Duodenal mucosa (tissue), 2 donors: ENCODE measurements at regions not wholly inside any gene's neighbourhood (a gene's known extent, or its start where the extent isn't known, plus 50 kb on each side); places are given as distances from the start of the nearest gene placed in this dataset.

Experiments used
- H3K27ac ChIP-seq: one replicate; pipeline ENCODE4 v1.7.0; 2013; ENCODE audit warnings: low read depth, low read length
- H3K27me3 ChIP-seq, 2 donors: one replicate each; pipeline ENCODE4 v1.7.0; 2013; ENCODE audit warnings: low read length in 2 of 2, control low read depth in 1 of 2; ENCODE audit not compliant: insufficient read depth in 2 of 2, control insufficient read depth in 1 of 2
- H3K36me3 ChIP-seq, 2 donors: one replicate each; pipeline ENCODE4 v1.7.0; 2013; ENCODE audit warnings: low read length in 2 of 2, control low read depth in 1 of 2; ENCODE audit not compliant: insufficient read depth in 2 of 2, control insufficient read depth in 1 of 2
- H3K4me1 ChIP-seq, 2 donors: one replicate each; pipeline ENCODE4 v1.7.0; 2013; ENCODE audit warnings: low read length in 2 of 2, control low read depth in 1 of 2; ENCODE audit not compliant: insufficient read depth in 2 of 2, control insufficient read depth in 1 of 2
- H3K4me3 ChIP-seq, 2 donors: one replicate each; pipeline ENCODE4 v1.7.0; 2013; ENCODE audit warnings: low read length in 2 of 2, low read depth in 1 of 2
- H3K9ac ChIP-seq, 2 donors: one replicate each; pipeline ENCODE4 v1.7.0; 2013; ENCODE audit warnings: low read length in 2 of 2, low read depth in 1 of 2
- H3K9me3 ChIP-seq, 2 donors: one replicate each; pipeline ENCODE4 v1.7.0; 2013; ENCODE audit warnings: low read length in 2 of 2, control low read depth in 1 of 2; ENCODE audit not compliant: control insufficient read depth in 1 of 2

- no peak overlapping the region for H3K27ac ChIP-seq
- no peaks in the 10 kb centered on the region for H3K27me3 ChIP-seq
These were observed 170.1 kb upstream of the PFN2 start for GRCh38 chr3:150140614-150141321.

DNA sequence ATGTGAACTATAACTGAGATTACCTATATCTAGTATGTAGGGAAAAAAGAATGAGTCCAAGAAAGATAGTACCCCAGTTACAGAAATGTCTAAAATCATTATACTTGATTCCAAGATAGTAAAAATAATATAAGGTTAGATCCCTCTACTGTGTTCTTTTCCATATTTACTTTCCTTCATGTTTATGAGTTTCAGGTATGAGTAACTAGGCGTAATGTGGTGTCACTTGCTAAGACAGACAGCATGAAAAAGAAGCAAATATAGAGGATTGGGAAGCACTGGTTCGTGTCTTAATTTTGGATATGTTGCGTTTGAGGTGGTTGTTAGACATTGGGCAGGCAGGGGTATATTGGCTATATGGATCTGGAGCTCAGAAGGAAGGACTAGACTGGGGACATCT is 168.1 kb upstream of the PFN2 start:
- Histone ChIP-seq H3K27ac (no peak overlapping the region), H3K4me3 (no peak overlapping the region), H3K9ac (no peak overlapping the region)

More at GRCh38 chr3:150140614-150141321, 170.1 kb upstream of the PFN2 start:
- H3K9ac ChIP-seq: no peak overlapping the region
- H3K36me3 ChIP-seq: no peaks in the 10 kb centered on the region
- no peak overlapping the region for H3K4me3 ChIP-seq
- H3K9me3 ChIP-seq: no peaks in the 10 kb centered on the region
- no peaks in the 10 kb centered on the region for H3K4me1 ChIP-seq

DNA sequence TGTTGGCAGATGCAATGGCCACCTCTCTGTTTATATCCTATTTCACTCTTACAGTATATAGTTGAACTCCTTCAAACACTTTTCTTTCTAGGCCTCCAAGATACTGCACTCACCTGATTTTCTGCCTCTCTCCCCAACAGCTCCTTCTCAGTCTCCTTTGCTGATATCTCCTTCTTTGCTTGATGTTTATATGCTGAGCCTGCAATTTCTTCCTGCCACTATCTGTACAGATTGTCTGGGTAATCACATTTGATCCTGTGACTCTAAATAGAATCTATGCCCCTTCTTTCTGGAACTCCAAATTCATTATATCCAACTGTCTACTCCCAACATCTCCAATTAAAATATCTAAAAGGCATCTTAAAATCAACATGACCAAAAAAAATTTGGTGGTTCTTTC is 165.5 kb upstream of the PFN2 start:
- no peak overlapping the region for H3K9ac ChIP-seq
- H3K36me3 ChIP-seq: no peaks in the 10 kb centered on the region
- H3K27me3 ChIP-seq: no peaks in the 10 kb centered on the region
- no peak overlapping the region for H3K4me3 ChIP-seq
- no peaks in the 10 kb centered on the region for H3K9me3 ChIP-seq
- no peaks in the 10 kb centered on the region for H3K4me1 ChIP-seq
- H3K27ac ChIP-seq: no peak overlapping the region

More for the DNA sequence above, 168.1 kb upstream of the PFN2 start:
- Histone ChIP-seq H3K9me3 (no peaks in the 10 kb centered on the region), H3K4me1 (no peaks in the 10 kb centered on the region), H3K27me3 (no peaks in the 10 kb centered on the region), H3K36me3 (no peaks in the 10 kb centered on the region)

GRCh38 chr3:150135287-150135721 is 164.6 kb upstream of the PFN2 start:
- Histone ChIP-seq H3K27me3 (no peaks in the 10 kb centered on the region), H3K9me3 (no peaks in the 10 kb centered on the region), H3K4me3 (no peak overlapping the region), H3K9ac (no peak overlapping the region), H3K4me1 (no peaks in the 10 kb centered on the region), H3K36me3 (no peaks in the 10 kb centered on the region), H3K27ac (no peak overlapping the region)

- no peak overlapping the region for H3K4me3 ChIP-seq
- H3K9ac ChIP-seq: no peak overlapping the region
- no peaks in the 10 kb centered on the region for H3K36me3 ChIP-seq
- H3K27ac ChIP-seq: no peak overlapping the region
- H3K27me3 ChIP-seq: no peaks in the 10 kb centered on the region
- H3K9me3 ChIP-seq: no peaks in the 10 kb centered on the region
- no peaks in the 10 kb centered on the region for H3K4me1 ChIP-seq
These were observed 162.6 kb upstream of the PFN2 start for GRCh38 chr3:150133293-150133692.

DNA sequence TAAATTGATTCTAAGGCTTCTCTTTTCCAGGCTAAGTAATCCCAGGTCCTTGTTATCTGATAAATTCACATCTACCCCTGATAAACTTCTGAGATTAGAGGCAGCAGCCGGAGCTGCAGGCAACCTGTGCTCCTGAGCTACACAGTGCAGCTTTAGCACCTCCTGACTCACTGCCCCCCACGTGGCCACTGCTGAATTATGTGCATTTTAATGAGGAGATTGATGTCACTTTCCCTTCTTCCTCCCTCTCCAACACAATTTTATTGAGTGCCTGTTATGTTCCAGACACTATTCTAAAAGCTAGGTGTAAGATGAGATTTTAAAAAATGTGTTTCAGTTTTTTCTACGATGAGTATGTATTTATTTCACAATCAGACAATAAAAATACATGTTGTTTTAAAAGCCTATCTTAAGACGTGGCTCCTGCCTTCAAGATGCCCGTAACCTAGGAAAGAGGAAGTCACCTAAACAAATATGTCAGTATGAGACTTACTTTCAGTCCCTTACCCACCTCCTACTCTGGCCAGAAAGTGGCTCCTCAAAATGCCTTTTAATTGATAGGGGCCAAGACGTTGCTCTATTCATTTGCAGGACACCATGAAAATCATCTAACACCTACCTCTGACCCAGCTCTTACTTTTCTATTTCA is 161.5 kb upstream of the PFN2 start:
- Histone ChIP-seq H3K4me1 (no peaks in the 10 kb centered on the region), H3K27ac (no peak overlapping the region), H3K27me3 (no peaks in the 10 kb centered on the region), H3K9me3 (no peaks in the 10 kb centered on the region), H3K36me3 (no peaks in the 10 kb centered on the region), H3K4me3 (no peak overlapping the region), H3K9ac (no peak overlapping the region)

DNA sequence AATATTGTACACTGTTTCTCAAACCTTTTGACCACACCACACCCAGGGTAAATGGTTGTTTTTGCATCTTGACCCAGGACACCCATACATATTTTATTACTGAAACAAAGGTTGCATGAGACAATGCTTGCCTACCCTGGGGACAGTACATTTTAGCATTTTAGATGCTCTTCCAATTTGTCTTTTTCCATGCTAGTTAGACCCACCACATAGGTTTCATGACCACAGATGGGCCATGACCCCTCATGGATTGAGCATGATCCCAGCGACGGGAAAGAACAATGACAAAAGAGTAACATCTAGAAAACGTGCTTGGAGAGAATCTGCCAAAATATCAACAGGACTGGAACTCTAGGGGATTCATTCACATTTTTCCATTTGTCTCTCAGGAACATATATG is 161.0 kb upstream of the PFN2 start:
- no peaks in the 10 kb centered on the region for H3K36me3 ChIP-seq
- H3K27ac ChIP-seq: no peak overlapping the region
- no peak overlapping the region for H3K4me3 ChIP-seq
- no peaks in the 10 kb centered on the region for H3K4me1 ChIP-seq
- no peaks in the 10 kb centered on the region for H3K9me3 ChIP-seq
- H3K27me3 ChIP-seq: no peaks in the 10 kb centered on the region
- H3K9ac ChIP-seq: no peak overlapping the region

DNA sequence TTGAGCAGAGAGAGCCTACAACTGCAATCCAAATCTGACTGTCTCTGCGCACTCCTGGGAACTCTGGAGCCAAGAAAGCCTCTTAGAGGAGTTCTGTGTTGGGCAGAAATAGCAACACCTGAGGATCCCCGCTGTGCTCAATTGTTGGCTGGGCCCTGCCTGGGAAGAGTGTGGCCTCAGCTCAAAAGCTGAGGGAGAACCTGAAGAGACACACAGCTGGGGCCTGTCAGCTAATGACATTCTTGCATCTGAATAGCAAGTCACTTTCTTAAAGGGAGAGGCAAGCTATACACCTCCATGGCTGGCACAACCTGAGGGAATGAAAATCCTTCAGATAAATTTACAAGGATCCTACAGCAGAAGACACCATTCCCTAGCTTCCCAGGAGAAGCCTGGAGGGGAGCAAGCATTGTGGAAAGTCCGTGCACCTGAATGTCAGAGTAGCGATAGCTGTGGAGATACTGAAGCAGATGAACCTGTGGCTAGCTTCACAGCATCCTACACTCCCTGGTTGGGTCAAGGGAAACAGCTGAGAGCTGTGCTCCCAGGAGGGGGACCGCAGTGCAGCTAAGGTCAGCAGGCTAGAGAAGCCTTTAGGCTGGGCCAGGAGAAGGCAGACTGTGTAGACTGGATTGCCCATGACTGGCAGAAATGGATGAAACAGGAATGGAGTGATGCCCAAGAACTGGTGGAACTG is 159.9 kb upstream of the PFN2 start:
- H3K9ac ChIP-seq: no peak overlapping the region
- no peaks in the 10 kb centered on the region for H3K36me3 ChIP-seq
- no peaks in the 10 kb centered on the region for H3K9me3 ChIP-seq
- no peaks in the 10 kb centered on the region for H3K4me1 ChIP-seq
- peaks cover 0 to 5% of the 10 kb centered on the region in 2 donors for H3K27me3 ChIP-seq
- no peak overlapping the region for H3K4me3 ChIP-seq
- H3K27ac ChIP-seq: no peak overlapping the region

- no peak overlapping the region for H3K9ac ChIP-seq
- H3K36me3 ChIP-seq: no peaks in the 10 kb centered on the region
- no peak overlapping the region for H3K27ac ChIP-seq
- no peaks in the 10 kb centered on the region for H3K9me3 ChIP-seq
- H3K27me3 ChIP-seq: peaks cover 0 to 5% of the 10 kb centered on the region in 2 donors
- H3K4me3 ChIP-seq: no peak overlapping the region
- no peaks in the 10 kb centered on the region for H3K4me1 ChIP-seq
These were observed 158.5 kb upstream of the PFN2 start for GRCh38 chr3:150129166-150129565.

DNA sequence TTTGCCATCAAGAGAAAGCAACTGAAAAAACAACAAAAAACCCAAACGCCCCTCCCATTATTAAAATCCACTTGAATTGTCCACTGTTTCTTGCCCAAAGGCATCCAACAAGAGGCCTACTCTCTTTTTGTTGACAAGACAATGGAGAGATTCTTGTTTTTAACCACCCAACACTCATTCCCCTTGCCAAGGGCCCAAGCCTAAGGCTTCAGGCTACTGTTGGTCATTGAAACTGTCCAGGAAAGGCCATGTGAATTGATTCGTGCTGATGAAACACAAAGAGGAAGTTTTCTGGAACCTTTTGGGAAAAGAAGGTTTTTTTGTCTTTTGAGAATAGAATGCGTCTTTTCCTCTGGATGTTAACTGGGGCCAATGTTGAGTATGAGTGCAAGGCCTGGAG is 157.4 kb upstream of the PFN2 start:
- Histone ChIP-seq H3K9ac (no peak overlapping the region), H3K36me3 (no peaks in the 10 kb centered on the region), H3K9me3 (no peaks in the 10 kb centered on the region), H3K4me3 (no peak overlapping the region), H3K27ac (no peak overlapping the region), H3K27me3 (peaks cover 0 to 5% of the 10 kb centered on the region in 2 donors), H3K4me1 (no peaks in the 10 kb centered on the region)
